Lower leg skin (tissue), 3 donors: ENCODE measurements at regions not wholly inside any gene's neighbourhood (a gene's known extent, or its start where the extent isn't known, plus 50 kb on each side); places are given as distances from the start of the nearest gene placed in this dataset.

Source experiments
- CTCF ChIP-seq, 3 donors: fragments of 450-650 bp; IDR thresholded peaks; one replicate each; pipeline ENCODE4 v1.5.1; 2016; ENCODE audit warnings: antibody characterized with exemption in 3 of 3, mild to moderate bottlenecking in 3 of 3, moderate library complexity in 2 of 3
- POLR2A ChIP-seq, 2 donors: fragments of 450-650 bp; IDR thresholded peaks; one replicate each; pipeline ENCODE4 v1.6.1; 2016 to 2017; ENCODE audit warnings: antibody characterized with exemption in 2 of 2, mild to moderate bottlenecking in 1 of 2, moderate library complexity in 1 of 2

GRCh38 chr7:19869979-19870378 lies 96.6 kb upstream of the TMEM196 start:
- TF ChIP-seq CTCF (IDR thresholded peaks at IDR 0.05) (no peak), POLR2A (IDR thresholded peaks at IDR 0.05) (no peak)
